ENCODE measurements at regions not wholly inside any gene's neighbourhood (a gene's known extent, or its start where the extent isn't known, plus 50 kb on each side); places are given as distances from the start of the nearest gene placed in this dataset.

- no peak overlapping the region for H3K27ac ChIP-seq
- no peak for TF ChIP-seq CTCF (IDR thresholded peaks at IDR 0.05)
Observed at GRCh38 chr22:49589301-49589700, 238.4 kb downstream of the BRD1 start.

GRCh38 chr22:49588739-49589138 lies 238.9 kb downstream of the BRD1 start:
- TF ChIP-seq CTCF (IDR thresholded peaks at IDR 0.05), result no peak
- H3K27ac ChIP-seq, result no peak overlapping the region
- H3K4me3 ChIP-seq, result no peak overlapping the region
- DNase-seq (ENCODE audit: low spot score), result no peak

More at GRCh38 chr22:49589301-49589700, 238.4 kb downstream of the BRD1 start:
- no peak overlapping the region for H3K4me3 ChIP-seq
- DNase-seq (ENCODE audit: low spot score), result no peak

- no peak for TF ChIP-seq CTCF (IDR thresholded peaks at IDR 0.05)
- no peak overlapping the region for H3K4me3 ChIP-seq
- DNase-seq (ENCODE audit: low spot score), result no peak
- H3K27ac ChIP-seq, result no peak overlapping the region
Observed at GRCh38 chr22:49587987-49588386, 239.7 kb downstream of the BRD1 start.

- no peak overlapping the region for H3K27ac ChIP-seq
- no peak for TF ChIP-seq CTCF (IDR thresholded peaks at IDR 0.05)
- no peak overlapping the region for H3K4me3 ChIP-seq
- DNase-seq (ENCODE audit: low spot score), result no peak
Observed at GRCh38 chr22:49587421-49587820, 240.3 kb downstream of the BRD1 start.

- no peak for DNase-seq (ENCODE audit: low spot score)
- no peak overlapping the region for H3K27ac ChIP-seq
- TF ChIP-seq CTCF (IDR thresholded peaks at IDR 0.05), result no peak
- no peak overlapping the region for H3K4me3 ChIP-seq
Observed at GRCh38 chr22:49586873-49587272, 240.8 kb downstream of the BRD1 start.

GRCh38 chr22:49586244-49586748 lies 241.4 kb downstream of the BRD1 start:
- no peak for TF ChIP-seq CTCF (IDR thresholded peaks at IDR 0.05)
- H3K4me3 ChIP-seq, result no peak overlapping the region
- no peak for DNase-seq (ENCODE audit: low spot score)
- no peak overlapping the region for H3K27ac ChIP-seq

GRCh38 chr22:49585461-49586243 lies 242.0 kb downstream of the BRD1 start:
- no peak for DNase-seq (ENCODE audit: low spot score)

More at GRCh38 chr22:49585461-49586243, 242.0 kb downstream of the BRD1 start:
- TF ChIP-seq CTCF (IDR thresholded peaks at IDR 0.05), result no peak
- Histone ChIP-seq H3K27ac (no peak overlapping the region), H3K4me3 (no peak overlapping the region)
